Activated naive CD4-positive, alpha-beta T cell (primary cell): ENCODE measurements at regions not wholly inside any gene's neighbourhood (a gene's known extent, or its start where the extent isn't known, plus 50 kb on each side); places are given as distances from the start of the nearest gene placed in this dataset.

Experiments
- DNase-seq, 4 experiments: peaks; one replicate each; lab custom pipeline; 2025; lab: John Stamatoyannopoulos, UW

GRCh38 chr6:22027040-22027725, 269.7 kb downstream of the PRL start:
- DNase-seq: no peak

- DNase-seq: no peak
These were observed 268.3 kb downstream of the PRL start for GRCh38 chr6:22028403-22029090.

GRCh38 chr6:22029171-22029570, 267.7 kb downstream of the PRL start:
- no peak for DNase-seq

DNA sequence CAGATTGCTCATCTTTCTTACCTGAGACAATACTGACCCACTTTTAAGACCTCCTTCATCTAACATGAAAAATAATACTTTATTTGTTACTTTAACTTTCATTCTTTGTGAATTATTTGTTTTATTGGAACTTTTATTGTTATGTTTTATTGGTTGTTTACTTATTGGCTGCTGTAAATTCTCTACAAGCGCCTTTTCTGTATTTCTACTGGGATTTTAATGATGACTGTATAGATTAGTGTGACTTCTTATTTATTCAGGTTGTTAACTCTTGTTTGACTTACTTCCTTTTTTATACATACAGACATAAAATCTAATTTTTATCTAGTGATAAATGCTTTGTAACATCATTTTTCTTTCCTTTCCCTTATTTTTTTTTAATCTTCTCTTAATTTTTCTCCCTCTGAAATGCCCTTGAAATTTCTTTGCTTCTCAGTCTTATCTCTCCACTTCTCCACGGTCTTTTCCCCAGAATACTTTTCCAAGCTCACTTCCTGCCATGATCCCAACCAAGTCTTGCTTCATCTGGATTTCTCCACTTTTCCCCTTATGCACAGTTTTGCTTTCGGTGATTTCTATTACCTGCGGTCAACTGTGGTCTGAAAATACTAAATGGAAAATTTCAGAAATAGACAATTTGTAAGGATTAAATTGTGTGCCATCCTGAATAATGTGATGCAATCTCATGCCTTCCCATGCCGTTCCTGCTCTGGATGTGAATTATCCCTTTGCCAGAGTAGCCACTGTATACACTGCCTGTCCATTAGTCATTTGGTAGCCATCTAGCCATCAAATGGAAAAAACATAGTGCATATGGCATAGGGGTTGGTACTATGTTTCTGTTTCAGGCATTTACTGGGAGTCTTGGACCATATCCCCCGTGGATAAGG, 265.9 kb downstream of the PRL start:
- DNase-seq: no peak

- DNase-seq: no peak
These were observed 261.1 kb downstream of the PRL start for GRCh38 chr6:22035690-22036089.

- no peak for DNase-seq
These were observed 260.6 kb downstream of the PRL start for GRCh38 chr6:22036275-22036674.

GRCh38 chr6:22036699-22037098, 260.1 kb downstream of the PRL start:
- DNase-seq: no peak

GRCh38 chr6:22041797-22042480, 254.9 kb downstream of the PRL start:
- DNase-seq: no peak

GRCh38 chr6:22042706-22043105, 254.1 kb downstream of the PRL start:
- no peak for DNase-seq

- DNase-seq: no peak
These were observed 253.4 kb downstream of the PRL start for GRCh38 chr6:22043284-22043962.

- no peak for DNase-seq
These were observed 251.4 kb downstream of the PRL start for GRCh38 chr6:22045261-22045912.

DNA sequence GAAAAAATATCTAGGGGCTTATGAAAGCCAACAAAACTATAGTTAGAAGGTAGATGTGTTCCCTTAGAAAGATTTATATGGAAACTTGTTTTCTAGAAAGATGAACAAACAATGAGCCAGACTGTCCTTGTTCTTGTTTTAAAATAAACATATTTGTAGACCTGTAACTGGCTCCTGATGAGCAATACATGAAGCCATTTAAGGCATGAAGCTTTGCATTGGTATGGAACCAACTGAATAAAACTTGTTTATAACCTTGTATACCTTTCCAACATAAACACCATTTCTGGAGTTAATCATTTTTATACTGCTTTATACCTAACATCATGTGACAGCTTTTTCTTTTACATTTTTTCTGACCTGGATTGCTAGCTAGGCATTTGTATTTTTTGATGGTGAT, 247.8 kb downstream of the PRL start:
- DNase-seq: no peak

DNA sequence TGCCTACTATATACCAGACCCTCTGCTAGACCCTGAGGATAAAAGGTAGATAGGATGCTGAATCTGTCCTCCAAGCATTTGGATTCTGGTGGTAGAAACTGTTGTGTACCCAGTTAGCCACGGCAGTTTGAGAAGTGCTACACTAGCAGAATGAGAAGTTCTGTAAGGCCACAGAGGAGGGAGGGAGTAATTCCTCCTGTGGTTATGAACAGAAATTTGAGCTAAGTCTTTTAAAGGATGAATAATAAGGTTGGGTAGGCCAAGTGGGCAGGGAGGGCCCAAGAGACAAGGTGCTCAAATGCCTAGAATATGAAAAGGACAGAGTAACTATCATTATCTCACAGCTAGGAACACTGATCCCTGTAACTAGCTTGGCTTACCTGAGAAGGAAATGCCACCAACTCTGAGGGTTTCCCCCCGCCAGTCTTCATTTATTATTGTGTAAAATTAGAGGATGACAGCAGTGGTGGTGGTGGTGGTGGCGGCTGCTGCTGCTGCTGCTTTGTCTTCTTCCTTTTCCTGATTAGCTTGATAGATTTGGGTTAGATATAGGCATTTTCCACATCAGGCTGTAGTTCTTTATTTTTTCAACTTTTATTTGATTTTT, 243.3 kb downstream of the PRL start:
- DNase-seq: no peak

DNA sequence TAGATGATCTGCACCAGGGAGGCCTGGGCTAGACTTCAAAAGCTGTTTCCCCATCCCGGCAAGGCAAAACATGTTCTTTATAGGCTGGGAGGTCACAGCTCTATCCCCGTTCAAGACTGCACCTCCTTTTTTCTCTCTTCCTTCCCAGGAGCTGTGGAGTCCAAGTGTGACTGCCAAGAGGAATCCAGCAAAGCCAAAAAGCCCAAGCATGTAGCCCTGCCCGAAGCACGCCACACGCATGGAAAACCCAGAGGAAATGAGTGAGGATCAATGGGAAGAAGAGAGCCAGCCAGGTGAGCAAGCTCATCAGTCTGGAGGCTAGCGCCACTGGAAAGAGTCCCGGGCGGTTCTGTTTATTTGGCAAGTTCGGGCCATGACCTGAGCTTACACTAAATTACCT, 240.4 kb downstream of the PRL start:
- DNase-seq: no peak

DNA sequence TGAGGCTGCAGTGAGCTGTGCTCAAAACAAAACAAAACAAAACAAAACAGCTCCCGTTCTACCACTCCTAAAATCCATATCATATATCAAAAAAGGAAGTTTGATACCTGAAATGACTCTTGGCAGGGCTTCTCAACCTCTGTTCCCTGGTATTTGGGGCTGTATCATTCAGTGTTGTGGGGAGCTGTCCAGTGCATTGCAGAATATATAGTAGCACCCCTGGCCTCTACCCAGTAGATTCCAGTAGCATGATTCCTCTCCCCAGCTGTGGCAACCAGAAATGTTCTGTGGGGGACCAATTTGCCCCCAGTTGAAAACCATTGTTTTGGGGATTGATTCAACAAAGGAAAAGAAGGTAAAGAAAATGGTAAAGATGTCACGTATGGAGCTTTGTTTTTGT, 238.9 kb downstream of the PRL start:
- DNase-seq: no peak

DNA sequence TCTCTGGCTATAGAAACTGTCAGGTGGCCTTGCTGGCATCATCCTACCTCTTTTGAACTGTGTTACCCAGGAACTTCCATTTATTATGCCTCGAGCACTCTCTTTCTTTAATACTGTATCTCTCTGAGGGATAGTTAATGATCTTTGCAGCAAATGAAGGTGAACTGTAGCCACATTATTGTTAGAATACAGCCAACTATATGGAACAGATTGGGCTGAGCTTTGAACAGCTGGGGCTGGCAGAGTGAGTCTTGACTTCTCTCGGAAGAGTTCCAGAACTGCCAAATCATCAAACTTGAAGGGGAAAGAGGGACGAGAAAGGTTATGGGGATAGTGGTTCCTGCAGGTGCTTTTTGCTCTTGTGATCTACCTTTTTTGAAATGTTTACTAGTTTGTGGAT, 237.7 kb downstream of the PRL start:
- DNase-seq: no peak

GRCh38 chr6:22059946-22060345, 236.9 kb downstream of the PRL start:
- DNase-seq: no peak

DNA sequence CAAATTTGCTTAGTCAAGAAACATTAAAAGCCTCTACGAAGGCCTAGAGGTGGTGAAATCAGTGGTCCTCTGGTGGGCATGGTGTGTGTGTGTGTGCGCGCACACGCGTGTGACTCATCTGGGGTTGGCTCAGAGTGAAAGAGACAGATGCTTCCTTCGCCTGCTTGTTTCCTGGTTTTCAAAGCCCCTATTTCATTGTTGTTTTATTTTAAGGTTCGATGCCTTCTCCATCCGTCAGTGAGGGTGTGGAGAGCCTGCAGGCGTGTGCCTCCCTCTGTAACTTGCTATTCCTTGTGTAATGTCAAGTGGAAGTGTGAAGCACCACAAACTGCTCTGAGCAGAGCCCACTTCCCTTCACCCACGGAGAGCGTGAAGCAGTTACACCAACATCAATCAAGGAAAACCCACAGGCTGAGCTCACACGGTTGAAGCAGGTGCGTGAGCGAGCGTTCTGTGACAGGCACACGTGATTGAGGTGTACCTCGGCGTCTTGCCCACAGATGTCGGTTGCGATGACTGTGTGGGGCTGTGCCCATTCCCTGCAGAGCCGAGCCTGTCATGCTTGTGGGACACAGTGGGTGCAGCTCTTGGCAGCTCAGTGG, 233.9 kb downstream of the PRL start:
- DNase-seq: peak in 2 of 4 experiments; percentile 1 to 30

DNA sequence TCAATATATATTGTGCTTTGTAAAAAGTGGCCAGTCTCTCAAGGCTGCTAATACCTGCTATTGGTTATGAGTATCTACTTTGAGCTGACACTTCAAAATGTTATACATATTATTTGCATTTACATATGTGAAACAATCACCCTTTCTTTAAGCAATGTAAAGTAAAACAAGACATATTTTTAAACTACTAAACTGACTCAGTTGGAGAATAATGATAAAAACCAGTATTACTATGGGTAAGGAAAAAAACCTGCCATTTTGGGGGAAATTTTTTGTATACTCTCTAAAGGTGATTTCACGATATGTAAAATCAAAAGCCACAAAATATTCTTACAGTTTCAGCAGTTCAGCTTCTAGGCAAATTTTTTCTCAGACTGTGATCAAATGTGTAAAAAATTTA, 232.3 kb downstream of the PRL start:
- DNase-seq: no peak

DNA sequence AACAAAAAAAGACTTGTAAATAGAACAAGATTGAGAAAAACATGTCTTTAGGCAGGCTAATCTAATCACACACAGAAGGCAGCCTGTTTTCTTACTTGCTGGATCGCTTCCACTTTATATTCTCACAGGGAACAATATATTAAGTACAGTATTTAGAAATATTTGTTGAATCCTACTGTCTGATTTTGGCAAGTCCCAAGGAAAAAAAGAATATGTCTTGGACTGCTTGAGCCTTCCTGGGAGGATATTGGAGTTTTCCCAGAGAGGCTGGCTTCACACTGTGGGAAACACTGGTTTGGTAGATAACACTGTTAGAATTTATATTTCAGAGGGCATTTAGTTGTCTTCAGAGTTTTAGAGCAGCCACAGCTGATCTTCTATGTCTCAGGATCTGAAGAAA, 229.7 kb downstream of the PRL start:
- no peak for DNase-seq
